ENCODE measurements at regions not wholly inside any gene's neighbourhood (a gene's known extent, or its start where the extent isn't known, plus 50 kb on each side); places are given as distances from the start of the nearest gene placed in this dataset.

- Mint-ChIP-seq H3K36me3 (ENCODE audit: low read depth) (no peaks in the 10 kb centered on the region), H3K4me1 (ENCODE audit: low read depth) (peaks cover 3% of the 10 kb centered on the region), H3K27me3 (ENCODE audit: low read depth) (peaks cover 20% of the 10 kb centered on the region), H3K27ac (ENCODE audit: unreplicated experiment) (no peak overlapping the region), H3K4me3 (ENCODE audit: unreplicated experiment) (no peak overlapping the region), H3K9me3 (ENCODE audit: low read depth) (no peaks in the 10 kb centered on the region)
- DNase-seq (ENCODE audit: low spot score) = no peak
- no peak for TF ChIP-seq CTCF (IDR thresholded peaks at IDR 0.05)
Observed at GRCh38 chr4:129437347-129437746, 341.4 kb downstream of the C4orf33 start.

- H3K4me3 Mint-ChIP-seq (ENCODE audit: unreplicated experiment) = no peak overlapping the region
- no peaks in the 10 kb centered on the region for H3K4me1 Mint-ChIP-seq (ENCODE audit: low read depth)
- peaks cover 20% of the 10 kb centered on the region for H3K27me3 Mint-ChIP-seq (ENCODE audit: low read depth)
- no peak for DNase-seq (ENCODE audit: low spot score)
- no peak overlapping the region for H3K27ac Mint-ChIP-seq (ENCODE audit: unreplicated experiment)
- no peaks in the 10 kb centered on the region for H3K9me3 Mint-ChIP-seq (ENCODE audit: low read depth)
- H3K36me3 Mint-ChIP-seq (ENCODE audit: low read depth) = no peaks in the 10 kb centered on the region
- no peak for TF ChIP-seq CTCF (IDR thresholded peaks at IDR 0.05)
Observed at GRCh38 chr4:129438456-129438981, 342.6 kb downstream of the C4orf33 start.

GRCh38 chr4:129446074-129446473 lies 350.1 kb downstream of the C4orf33 start:
- Mint-ChIP-seq H3K9me3 (ENCODE audit: low read depth) (peaks cover 20% of the 10 kb centered on the region), H3K27ac (ENCODE audit: unreplicated experiment) (no peak overlapping the region), H3K4me3 (ENCODE audit: unreplicated experiment) (no peak overlapping the region), H3K36me3 (ENCODE audit: low read depth) (peaks cover 3% of the 10 kb centered on the region), H3K4me1 (ENCODE audit: low read depth) (no peaks in the 10 kb centered on the region), H3K27me3 (ENCODE audit: low read depth) (peaks cover 11% of the 10 kb centered on the region)
- DNase-seq (ENCODE audit: low spot score) = no peak
- no peak for TF ChIP-seq CTCF (IDR thresholded peaks at IDR 0.05)

GRCh38 chr4:129453524-129454200 lies 357.7 kb downstream of the C4orf33 start:
- peaks cover 7% of the 10 kb centered on the region for H3K9me3 Mint-ChIP-seq (ENCODE audit: low read depth)
- H3K27ac Mint-ChIP-seq (ENCODE audit: unreplicated experiment) = no peak overlapping the region
- no peak overlapping the region for H3K4me3 Mint-ChIP-seq (ENCODE audit: unreplicated experiment)

GRCh38 chr4:129455482-129455881 lies 359.5 kb downstream of the C4orf33 start:
- Mint-ChIP-seq H3K27me3 (ENCODE audit: low read depth) (peaks cover 18% of the 10 kb centered on the region), H3K36me3 (ENCODE audit: low read depth) (no peaks in the 10 kb centered on the region), H3K9me3 (ENCODE audit: low read depth) (no peaks in the 10 kb centered on the region), H3K4me3 (ENCODE audit: unreplicated experiment) (no peak overlapping the region), H3K4me1 (ENCODE audit: low read depth) (no peaks in the 10 kb centered on the region), H3K27ac (ENCODE audit: unreplicated experiment) (no peak overlapping the region)
- TF ChIP-seq CTCF (IDR thresholded peaks at IDR 0.05) = no peak
- no peak for DNase-seq (ENCODE audit: low spot score)

More at GRCh38 chr4:129453524-129454200, 357.7 kb downstream of the C4orf33 start:
- Mint-ChIP-seq H3K36me3 (ENCODE audit: low read depth) (no peaks in the 10 kb centered on the region), H3K4me1 (ENCODE audit: low read depth) (no peaks in the 10 kb centered on the region), H3K27me3 (ENCODE audit: low read depth) (peaks cover 17% of the 10 kb centered on the region)
- no peak for TF ChIP-seq CTCF (IDR thresholded peaks at IDR 0.05)
- no peak for DNase-seq (ENCODE audit: low spot score)

All from chondrocyte (in vitro differentiated cells).